Right ventricle myocardium superior (tissue), 1 donor: ENCODE measurements at regions not wholly inside any gene's neighbourhood (a gene's known extent, or its start where the extent isn't known, plus 50 kb on each side); places are given as distances from the start of the nearest gene placed in this dataset.

Source experiments
- ATAC-seq: fragments of 200-7000 bp; cut with Tn5 transposase; one replicate; pipeline ENCODE4 v1.9.1; 2020; ENCODE audit warnings: mild to moderate bottlenecking; ENCODE audit not compliant: poor library complexity
- DNase-seq: peaks from one replicate; pipeline ENCODE4 v3.0.0-alpha.2; 2020
- intact Hi-C: fragments of 100-400 bp; cut with DNase I; formaldehyde crosslinking; loops from one replicate; pipeline ENCODE4 v1.11.2; 2022
- donor health status: DM: no; HTN: yes; CAD: no; lungs with severe emphysema.

GRCh38 chr1:209493559-209493958 lies 90.0 kb upstream of the CAMK1G start:
- intact Hi-C loops = no loop called here
- ATAC-seq (no peak), DNase-seq (no peak)

GRCh38 chr1:209497729-209498128 lies 85.8 kb upstream of the CAMK1G start:
- intact Hi-C loops = no loop called here
- no peak for ATAC-seq
- no peak for DNase-seq

GRCh38 chr1:209500993-209501392 lies 82.5 kb upstream of the CAMK1G start:
- intact Hi-C loops = no loop called here
- ATAC-seq = no peak
- no peak for DNase-seq

GRCh38 chr1:209503196-209503595 lies 80.3 kb upstream of the CAMK1G start:
- intact Hi-C loops = no loop called here
- ATAC-seq (no peak), DNase-seq (no peak)

GRCh38 chr1:209504571-209504970 lies 78.9 kb upstream of the CAMK1G start:
- DNase-seq = no peak
- ATAC-seq = no peak
- intact Hi-C loops = no loop called here

- intact Hi-C loops = no loop called here
- no peak for ATAC-seq
Observed at GRCh38 chr1:209505044-209505443, 78.5 kb upstream of the CAMK1G start.

GRCh38 chr1:209506101-209506500 lies 77.4 kb upstream of the CAMK1G start:
- ATAC-seq = no peak
- intact Hi-C loops = no loop called here
- no peak for DNase-seq

More at GRCh38 chr1:209505044-209505443, 78.5 kb upstream of the CAMK1G start:
- no peak for DNase-seq

GRCh38 chr1:209509039-209509438 lies 74.5 kb upstream of the CAMK1G start:
- intact Hi-C loops = no loop called here
- DNase-seq (no peak), ATAC-seq (no peak)

- DNase-seq (no peak), ATAC-seq (no peak)
- intact Hi-C loops = no loop called here
Observed at GRCh38 chr1:209510063-209510462, 73.5 kb upstream of the CAMK1G start.

- intact Hi-C loops = no loop called here
- DNase-seq (no peak), ATAC-seq (no peak)
Observed at GRCh38 chr1:209511169-209511568, 72.3 kb upstream of the CAMK1G start.

- ATAC-seq (no peak), DNase-seq (no peak)
- intact Hi-C loops = no loop called here
Observed at GRCh38 chr1:209512821-209513220, 70.7 kb upstream of the CAMK1G start.

GRCh38 chr1:209513226-209513625 lies 70.3 kb upstream of the CAMK1G start:
- no peak for ATAC-seq
- intact Hi-C loops = no loop called here
- DNase-seq = no peak

GRCh38 chr1:209516771-209517680 lies 66.5 kb upstream of the CAMK1G start:
- intact Hi-C loops = no loop called here
- ATAC-seq = no peak
- no peak for DNase-seq

- DNase-seq (no peak), ATAC-seq (no peak)
- intact Hi-C loops = no loop called here
Observed at GRCh38 chr1:209517681-209518050, 65.8 kb upstream of the CAMK1G start.

- DNase-seq = no peak
- no peak for ATAC-seq
- intact Hi-C loops = no loop called here
Observed at GRCh38 chr1:209519786-209520185, 63.7 kb upstream of the CAMK1G start.

GRCh38 chr1:209522826-209523225 lies 60.7 kb upstream of the CAMK1G start:
- intact Hi-C loops = no loop called here
- no peak for ATAC-seq
- DNase-seq = no peak

- ATAC-seq (no peak), DNase-seq (no peak)
- intact Hi-C loops = no loop called here
Observed at GRCh38 chr1:209526137-209526536, 57.4 kb upstream of the CAMK1G start.

- ATAC-seq = no peak
- intact Hi-C loops = no loop called here
- no peak for DNase-seq
Observed at GRCh38 chr1:209527372-209527771, 56.1 kb upstream of the CAMK1G start.

GRCh38 chr1:209527993-209528717 lies 55.4 kb upstream of the CAMK1G start:
- intact Hi-C loops = no loop called here
- DNase-seq = no peak
- ATAC-seq = no peak

- intact Hi-C loops = no loop called here
- DNase-seq (no peak), ATAC-seq (no peak)
Observed at GRCh38 chr1:209529233-209529632, 54.3 kb upstream of the CAMK1G start.
